GM19372 (cell line): ENCODE measurements at regions not wholly inside any gene's neighbourhood (a gene's known extent, or its start where the extent isn't known, plus 50 kb on each side); places are given as distances from the start of the nearest gene placed in this dataset.
"Not testable (repeated sequence)": the region's sequence is repeated elsewhere in the genome, so short reads cannot be mapped to it uniquely, and the experiment has no call there.

Experiments
- ATAC-seq: cut with Tn5 transposase; IDR thresholded peaks from one replicate; pipeline ENCODE4 v1.9.1; 2021; ENCODE audit warnings: mild to moderate bottlenecking, low read depth, moderate library complexity; ENCODE audit not compliant: unreplicated experiment

GRCh38 chr17:70319516-70319915 is 150.2 kb downstream of the KCNJ2 start:
- ATAC-seq, result no peak

- no peak for ATAC-seq
Measured at GRCh38 chr17:70320673-70321345, 151.5 kb downstream of the KCNJ2 start.

- no peak for ATAC-seq
Measured at GRCh38 chr17:70321352-70321751, 152.0 kb downstream of the KCNJ2 start.

GRCh38 chr17:70323269-70323668 is 153.9 kb downstream of the KCNJ2 start:
- no peak for ATAC-seq

DNA sequence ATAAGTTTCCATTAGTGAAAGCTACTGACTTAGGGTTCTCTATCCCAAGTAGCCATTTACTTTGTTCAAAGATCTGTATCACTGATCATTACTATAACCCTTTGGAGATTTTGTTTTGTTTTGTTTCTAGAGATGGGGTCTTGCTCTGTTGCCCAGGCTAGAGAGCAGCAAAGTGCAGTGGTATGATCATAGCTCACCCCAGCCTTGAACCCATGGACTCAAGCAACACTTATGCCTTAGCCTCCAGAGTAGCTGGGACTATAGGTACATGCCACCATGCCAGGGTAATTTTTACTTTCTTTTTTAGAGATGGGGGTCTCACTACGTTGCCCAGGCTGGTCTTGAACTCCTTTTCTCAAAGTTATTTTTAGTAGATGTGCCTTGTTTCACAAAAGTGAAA is 154.7 kb downstream of the KCNJ2 start:
- ATAC-seq, result no peak

GRCh38 chr17:70327279-70327678 is 157.9 kb downstream of the KCNJ2 start:
- ATAC-seq, result no peak

DNA sequence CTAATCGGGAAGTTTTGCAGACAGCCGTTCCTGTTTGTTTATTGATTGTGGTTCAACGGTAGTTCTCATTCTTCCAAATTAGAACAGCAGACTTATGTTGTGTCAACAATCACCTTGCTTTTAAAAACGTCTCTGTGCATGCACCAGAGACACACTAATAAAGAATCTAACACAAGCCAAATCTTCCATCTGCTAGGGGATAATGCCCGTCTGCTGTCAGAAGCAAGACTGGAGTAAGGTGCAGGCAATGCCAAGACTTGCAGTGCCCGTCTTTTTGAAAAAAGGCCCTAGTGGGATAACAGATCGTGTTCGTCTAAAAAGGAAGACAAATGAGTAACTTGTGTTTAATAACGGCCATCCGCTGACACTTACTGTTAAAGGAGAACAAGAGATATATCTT is 158.4 kb downstream of the KCNJ2 start:
- no peak for ATAC-seq

DNA sequence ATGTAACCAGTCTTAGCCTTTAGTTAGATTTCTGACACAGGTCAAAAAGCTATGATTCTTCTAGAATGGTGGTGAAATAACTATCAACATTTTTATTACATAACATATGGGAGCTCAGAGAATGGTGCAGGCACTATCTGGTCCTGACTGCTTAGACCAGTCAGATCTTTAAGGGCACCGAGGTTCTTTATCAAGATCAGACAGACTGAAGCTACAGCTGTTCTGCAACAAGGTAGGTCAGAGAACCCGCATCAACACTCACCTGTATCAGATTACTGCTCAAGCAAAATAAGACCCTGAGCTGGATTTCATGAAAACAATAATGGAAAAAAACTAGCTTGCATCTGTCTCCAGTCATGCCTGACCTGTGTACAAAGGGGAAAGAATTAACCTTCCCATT is 160.4 kb downstream of the KCNJ2 start:
- no peak for ATAC-seq

- ATAC-seq, result not testable (repeated sequence)
Measured at GRCh38 chr17:70331066-70331465, 161.7 kb downstream of the KCNJ2 start.

- ATAC-seq, result no peak
Measured at GRCh38 chr17:70332356-70333210, 163.3 kb downstream of the KCNJ2 start.

DNA sequence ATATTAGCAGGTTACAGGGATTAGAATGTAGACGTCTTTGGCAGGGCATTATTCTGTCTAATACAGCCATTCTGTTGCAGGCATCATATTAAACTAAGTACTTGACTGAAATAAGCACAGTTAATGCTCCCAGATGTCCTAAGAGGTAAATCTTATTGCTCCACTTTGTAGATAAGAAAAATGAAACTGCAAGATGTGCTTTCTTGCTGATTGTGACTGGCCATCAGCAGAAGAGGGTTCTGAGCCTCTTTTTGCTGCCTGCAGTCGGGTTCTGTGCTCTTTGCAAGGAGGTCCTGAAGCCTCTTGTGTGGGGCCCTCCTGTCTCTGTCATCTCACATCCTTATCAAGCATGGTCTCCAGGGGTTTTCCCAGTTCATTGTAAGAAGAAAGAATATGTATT is 167.1 kb downstream of the KCNJ2 start:
- ATAC-seq, result no peak

- no peak for ATAC-seq
Measured at GRCh38 chr17:70338946-70339354, 169.6 kb downstream of the KCNJ2 start.

GRCh38 chr17:70343114-70343513 is 173.8 kb downstream of the KCNJ2 start:
- ATAC-seq, result no peak

DNA sequence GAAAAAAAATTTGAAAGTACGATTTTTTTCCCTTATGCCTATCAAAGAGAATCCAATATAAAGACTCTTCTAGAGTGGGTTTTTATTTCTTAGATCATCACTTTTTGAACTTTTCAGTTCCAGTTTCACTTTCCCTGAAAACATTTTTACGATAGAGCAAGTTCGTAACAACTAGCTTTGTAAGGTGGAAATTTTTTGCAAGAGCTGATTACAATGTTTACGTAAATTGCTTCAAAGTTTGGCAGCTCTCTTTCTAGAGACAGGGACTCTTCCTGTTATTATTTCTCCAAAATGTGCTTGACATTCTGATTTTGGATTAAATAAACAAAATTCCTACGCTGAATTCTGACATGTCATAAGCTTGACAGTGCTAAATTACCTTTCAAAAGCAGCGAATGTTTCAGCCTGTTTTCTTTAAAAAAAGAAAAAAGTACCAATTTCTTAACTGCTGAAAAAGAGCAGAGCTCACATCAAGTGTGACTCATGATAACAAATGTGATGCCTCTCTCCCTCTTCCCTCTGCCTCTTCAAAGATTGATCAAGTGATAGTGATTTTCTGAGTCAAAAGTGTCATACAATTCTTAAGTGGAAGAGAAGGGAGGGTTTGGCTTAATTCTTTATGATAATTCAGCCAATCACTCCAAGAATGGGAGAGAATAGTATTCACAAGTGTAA is 175.2 kb downstream of the KCNJ2 start:
- no peak for ATAC-seq

GRCh38 chr17:70345061-70345460 is 175.7 kb downstream of the KCNJ2 start:
- no peak for ATAC-seq

DNA sequence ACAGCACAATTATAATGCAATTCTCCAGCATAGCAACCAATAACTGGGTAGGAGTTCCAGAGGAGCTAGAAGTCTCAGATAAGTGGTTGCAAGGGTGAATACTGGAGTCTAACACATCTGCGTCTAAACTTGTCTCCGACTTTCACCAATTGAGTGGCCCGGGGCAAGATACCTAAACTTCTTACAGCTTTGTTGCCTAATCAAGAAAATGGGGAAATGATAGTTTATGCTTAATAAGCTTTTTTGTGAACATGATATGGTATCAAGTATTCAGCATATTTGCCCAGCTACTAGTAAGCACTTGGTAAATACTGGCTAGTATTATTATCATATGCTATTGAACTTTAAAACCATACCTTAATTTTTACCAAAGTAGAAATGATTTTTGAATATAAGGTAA is 183.5 kb downstream of the KCNJ2 start:
- ATAC-seq, result no peak

- ATAC-seq, result no peak
Measured at GRCh38 chr17:70353408-70354092, 184.2 kb downstream of the KCNJ2 start.

DNA sequence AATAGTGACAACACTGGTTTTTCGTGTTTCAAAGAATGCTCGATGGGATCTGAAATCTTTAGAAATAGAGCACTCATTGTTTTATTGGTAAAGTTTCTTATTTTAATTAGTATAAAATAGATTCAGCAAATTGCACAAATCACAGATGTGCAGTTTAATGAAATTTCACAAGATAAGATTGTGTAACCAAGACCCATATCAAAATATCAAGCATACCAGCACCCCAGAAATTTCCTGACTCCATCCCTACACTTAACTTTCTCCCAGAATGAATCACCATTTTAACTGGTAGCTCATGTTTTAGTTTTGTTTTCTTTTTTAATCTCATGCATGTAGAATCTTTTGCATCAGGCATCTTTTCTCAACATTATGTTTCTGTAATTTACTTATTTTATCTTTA is 185.9 kb downstream of the KCNJ2 start:
- no peak for ATAC-seq

GRCh38 chr17:70357190-70357589 is 187.9 kb downstream of the KCNJ2 start:
- no peak for ATAC-seq

GRCh38 chr17:70365091-70365583 is 195.8 kb downstream of the KCNJ2 start:
- no peak for ATAC-seq

DNA sequence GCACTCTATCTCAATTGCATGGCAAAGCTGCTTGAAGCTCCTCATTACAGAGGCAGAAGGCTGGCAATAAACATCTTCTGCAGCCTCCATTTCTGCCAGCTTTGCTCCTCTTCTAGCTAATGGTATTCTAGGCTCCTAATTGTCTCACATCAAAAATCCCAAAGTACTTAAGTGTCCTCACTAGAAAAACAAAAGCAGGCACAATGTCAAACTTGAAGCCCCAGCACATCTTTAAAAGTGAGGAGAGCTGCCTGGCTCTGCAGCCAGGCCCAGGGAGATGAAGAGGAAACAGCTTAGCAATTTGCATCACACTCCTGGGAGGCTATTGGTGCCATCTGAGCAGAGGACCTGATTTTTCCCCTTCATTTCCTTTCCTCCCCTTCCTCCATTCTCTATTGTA is 197.1 kb downstream of the KCNJ2 start:
- no peak for ATAC-seq
